HG02884 (cell line): ENCODE measurements at regions not wholly inside any gene's neighbourhood (a gene's known extent, or its start where the extent isn't known, plus 50 kb on each side); places are given as distances from the start of the nearest gene placed in this dataset.
"Not testable (repeated sequence)": the region's sequence is repeated elsewhere in the genome, so short reads cannot be mapped to it uniquely, and the experiment has no call there.

ENCODE experiments used
- ATAC-seq: cut with Tn5 transposase; IDR thresholded peaks from one replicate; pipeline ENCODE4 v1.9.1; 2021; ENCODE audit warnings: mild to moderate bottlenecking, moderate library complexity; ENCODE audit not compliant: unreplicated experiment

DNA sequence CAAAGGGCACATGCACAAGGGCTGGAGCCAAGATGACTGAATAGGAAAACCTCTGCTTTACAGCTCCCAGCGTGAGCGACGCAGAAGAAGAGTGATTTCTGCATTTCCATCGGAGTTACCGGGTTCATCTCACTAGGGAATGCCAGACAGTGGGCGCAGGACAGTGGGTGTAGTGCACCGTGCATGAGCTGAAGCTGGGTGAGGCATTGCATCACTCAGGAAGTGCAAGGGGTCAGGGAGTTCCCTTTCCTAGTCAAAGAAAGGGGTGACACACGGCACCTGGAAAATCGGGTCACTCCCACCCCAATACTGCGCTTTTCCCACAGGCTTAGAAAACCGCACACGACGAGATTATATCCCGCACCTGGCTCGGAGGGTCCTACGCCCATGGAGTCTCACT is 64.5 kb upstream of the HTR1E start:
- not testable (repeated sequence) for ATAC-seq

DNA sequence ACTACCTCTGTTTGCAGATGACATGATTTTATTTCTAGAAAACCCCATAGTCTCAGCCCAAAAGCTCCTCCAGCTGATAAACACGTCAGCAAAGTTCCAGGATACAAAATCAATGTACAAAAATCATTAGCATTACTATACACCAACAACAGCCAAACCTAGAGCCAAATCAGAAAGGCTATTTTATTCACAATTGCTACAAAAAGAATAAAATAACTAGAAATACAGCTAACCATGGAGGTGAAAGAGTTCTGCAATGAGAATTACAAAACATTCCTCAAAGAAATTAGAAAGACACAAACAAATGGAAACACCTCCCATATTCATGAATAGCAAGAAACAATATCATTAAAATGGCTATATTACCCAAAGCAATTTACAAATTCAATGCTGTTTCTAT is 65.6 kb upstream of the HTR1E start:
- no peak for ATAC-seq

DNA sequence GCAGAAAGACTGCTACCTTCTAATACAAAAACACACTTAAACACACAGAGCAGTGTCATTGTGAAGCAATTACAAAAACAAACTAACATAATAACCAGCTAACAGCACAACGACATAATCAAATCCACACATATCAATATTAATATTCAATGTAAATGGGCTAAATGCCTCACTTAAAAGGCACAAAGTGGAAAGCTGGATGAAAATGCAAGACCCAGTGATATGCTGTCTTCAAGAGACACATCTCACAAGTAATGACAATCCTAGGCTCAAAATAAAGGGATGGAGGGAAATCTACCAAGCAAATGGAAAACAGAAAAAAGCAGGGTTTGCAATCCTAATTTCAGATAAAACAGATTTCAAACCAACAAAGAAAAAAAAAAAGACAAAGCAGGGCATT is 67.8 kb upstream of the HTR1E start:
- no peak for ATAC-seq

DNA sequence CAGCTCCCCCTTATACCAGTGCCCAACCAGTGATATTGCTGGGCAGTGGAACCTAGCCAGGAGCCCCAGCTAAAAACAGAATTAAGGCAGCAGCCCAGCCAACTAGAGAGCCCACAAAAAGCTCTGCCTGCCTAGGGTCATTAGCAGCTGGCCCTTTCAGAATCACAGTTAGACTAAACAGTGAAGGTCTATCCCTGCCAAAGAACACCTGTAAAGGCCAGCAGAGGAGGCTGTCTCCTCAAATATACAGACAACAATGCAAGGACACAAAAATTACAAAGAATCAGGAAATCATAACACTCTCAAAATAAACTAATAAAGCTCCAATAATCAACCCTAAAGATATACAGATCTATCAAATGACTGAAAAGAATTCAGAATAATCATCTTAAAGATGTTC is 77.8 kb upstream of the HTR1E start:
- no peak for ATAC-seq

DNA sequence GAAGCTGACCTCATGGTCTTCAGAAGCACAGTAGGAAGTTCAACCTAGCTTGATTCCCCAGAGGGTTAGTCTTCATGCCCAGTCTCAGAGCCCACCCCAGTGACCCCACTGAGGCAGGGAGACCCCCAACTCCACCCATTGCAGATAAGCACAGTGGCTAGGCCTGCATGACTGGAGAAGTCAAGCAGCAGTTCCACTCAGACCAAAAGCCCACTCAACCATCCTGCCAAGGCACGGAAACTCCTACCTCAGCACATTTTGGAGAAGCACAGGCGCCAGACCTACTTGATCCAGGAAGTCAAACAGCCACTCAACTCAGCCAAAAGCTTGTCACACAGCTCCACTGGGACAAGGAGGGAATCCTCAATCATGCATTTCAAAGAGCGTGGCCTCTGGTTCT is 78.4 kb upstream of the HTR1E start:
- no peak for ATAC-seq

DNA sequence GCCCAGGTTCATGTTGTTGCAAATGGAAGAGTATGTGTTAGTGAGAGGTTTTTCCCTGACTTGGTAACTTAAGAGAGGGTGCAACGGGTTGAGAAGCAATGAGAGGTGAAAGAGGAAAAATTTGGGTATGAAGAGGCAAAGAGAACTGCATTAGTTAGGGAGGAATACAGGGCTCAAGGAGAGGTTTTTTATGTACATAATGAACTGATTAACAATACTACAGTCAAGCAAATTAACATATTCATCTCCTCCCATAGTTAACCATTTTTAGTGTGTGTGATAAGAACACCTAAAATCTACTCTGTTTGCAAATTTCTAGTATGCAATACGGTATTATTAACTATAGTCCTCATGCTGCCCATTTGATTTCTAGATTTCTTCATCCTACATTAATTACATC is 79.5 kb upstream of the HTR1E start:
- ATAC-seq: no peak

DNA sequence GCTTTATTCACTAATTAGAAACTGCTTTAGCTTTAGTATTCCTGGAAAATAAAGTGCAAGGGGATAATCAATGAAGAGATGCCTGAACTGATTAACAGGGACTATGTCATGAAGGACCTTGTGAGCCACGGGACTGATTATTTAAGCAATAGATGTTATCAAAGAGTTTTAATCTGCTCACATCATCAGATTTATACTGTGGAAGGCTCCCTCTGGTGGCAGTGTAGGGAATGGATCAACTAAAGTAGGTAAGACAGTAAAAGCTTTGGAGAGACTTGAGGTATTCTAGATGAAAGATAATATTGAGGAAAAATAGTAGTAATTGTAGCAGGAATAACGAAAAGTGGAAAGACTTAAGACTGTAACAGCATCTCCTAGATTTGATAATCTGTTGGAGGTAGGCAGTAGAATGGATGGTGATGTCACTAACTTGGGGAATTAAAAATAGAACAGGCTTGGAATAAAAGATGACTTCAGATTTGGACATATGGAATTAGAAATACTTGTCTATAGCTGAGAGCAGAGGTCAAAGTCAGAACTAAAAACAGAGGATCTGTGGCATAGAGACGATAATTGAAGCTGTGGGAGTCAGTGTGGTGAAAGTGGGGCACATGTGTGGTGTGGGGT is 80.3 kb upstream of the HTR1E start:
- peak; percentile 78 for ATAC-seq

DNA sequence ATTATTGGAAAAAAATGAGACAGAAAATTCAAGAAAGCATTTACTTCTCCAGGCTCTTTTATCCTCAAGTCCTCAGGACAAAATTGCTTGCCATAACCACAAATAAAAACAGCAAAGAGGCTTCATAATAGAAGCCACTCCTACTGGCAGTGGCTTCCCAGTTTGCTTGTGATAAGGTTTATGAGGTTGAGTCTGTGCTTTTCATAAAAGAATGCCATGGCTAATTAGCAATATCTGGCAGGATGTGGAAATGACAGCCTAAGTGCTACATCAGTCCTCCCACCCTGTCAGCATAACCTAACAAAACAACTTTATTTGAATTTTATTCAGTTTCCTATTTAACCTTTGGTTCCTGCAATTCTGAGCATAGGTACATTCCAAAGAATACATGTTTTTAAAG is 80.9 kb upstream of the HTR1E start:
- ATAC-seq: no peak

DNA sequence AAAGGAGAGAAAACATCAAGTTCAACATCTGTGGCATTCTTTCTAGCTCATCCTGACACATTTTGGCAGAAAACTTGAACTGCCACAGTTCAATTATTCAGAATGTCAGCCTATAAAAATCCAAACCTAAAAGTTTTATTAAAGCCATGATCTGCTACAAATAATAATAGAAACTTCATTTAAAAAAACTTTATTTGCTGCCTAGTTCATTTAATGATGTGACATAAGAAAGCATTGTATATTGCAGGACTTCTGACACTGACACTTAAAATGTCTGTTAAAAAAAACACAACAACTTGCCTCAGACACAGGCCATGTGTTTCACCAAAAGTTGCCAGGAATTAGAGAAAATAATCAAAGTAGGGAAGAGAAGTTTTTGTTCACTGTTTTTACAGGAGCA is 88.3 kb upstream of the HTR1E start:
- no peak for ATAC-seq

DNA sequence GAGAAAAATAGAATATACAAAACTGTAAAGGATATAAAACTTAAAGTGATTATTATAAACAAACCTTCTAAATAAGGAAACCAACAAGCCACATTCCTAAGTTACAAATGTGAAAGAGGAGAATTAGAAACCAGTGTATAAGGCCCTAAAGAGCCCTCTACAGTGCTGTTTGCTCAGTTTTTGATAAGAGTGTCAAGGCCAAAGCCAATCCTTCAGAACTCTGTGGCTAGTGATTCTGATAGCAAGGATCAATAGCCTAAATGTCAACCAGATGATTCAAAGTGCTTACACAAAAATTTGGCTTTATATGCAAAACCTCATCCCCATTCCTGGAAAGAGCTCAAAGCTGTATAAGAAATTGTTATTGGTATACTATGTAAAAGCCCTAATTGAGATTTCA is 104.6 kb upstream of the HTR1E start:
- no peak for ATAC-seq

DNA sequence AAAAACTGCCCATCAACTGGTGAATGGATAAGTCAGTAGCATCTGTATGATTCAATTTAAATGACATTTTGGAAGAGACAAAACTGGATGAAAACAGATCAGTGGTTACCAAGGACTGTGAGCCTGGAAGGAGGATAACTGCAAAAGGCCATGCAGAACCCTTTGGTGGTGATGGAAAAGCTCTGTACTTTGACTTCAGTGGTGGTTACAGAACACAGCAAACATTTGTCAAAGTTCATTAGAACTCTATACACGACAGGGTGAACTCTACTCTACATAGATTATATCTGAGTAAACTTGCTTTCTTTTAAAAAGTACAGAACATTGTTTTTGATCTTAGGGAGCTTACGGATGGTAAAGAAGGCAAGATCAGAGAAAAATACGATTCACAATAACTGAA is 111.9 kb upstream of the HTR1E start:
- no peak for ATAC-seq

DNA sequence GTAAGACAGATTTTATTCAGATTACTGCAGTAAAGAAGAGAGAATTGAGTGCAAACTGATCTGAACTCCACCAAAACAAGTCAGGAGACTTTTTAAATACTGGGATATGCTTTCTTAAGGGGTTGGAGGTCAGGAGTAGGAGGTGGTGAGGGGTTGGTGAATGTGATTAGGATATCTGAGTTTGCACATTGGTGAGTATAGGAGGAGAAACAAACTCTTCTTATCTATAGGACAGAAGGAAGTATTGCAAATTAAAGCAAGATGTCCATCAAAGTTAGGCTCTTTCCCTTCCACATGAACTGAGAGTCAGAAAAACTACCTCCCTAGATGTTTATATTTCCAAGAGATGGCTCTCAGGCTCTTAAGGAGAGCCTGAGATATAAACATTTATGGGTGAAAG is 114.6 kb upstream of the HTR1E start:
- ATAC-seq: no peak

DNA sequence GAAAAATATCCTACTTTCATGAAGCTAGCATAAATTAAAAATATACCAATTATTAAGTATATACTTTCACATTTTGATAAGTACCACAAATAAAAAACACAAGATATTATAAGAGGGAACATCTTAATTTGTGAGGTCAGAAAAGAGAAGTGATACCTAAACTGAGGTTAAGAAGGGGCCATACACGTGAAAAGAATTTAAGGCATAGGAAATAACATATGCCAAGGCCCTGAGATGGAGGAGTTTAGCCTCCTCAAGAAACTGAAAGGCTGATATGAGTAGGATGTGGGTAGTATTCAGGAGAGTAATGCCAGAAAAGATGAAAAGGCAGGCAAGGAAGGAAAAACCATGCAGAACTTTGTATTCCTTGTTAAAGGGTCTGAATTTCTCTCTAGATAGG is 116.6 kb upstream of the HTR1E start:
- no peak for ATAC-seq

DNA sequence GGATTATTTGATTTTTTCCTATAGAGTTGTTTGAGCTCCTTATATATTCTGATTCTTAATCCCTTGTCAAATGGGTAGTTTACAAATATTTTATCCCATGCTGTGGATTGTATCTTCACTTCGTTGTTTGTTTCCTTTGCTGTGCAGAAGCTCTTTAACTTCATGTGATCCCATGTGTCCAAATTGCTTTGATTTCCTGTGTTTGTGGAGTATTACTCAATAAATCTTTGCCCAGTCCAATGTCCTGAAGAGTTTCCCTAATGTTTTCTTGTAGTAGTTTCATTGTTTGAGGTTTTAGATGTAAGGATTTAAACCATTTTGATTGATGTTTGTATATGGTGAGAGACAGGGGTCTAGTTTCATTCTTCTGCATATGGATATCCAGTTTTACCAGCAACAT is 143.7 kb upstream of the HTR1E start:
- no peak for ATAC-seq

DNA sequence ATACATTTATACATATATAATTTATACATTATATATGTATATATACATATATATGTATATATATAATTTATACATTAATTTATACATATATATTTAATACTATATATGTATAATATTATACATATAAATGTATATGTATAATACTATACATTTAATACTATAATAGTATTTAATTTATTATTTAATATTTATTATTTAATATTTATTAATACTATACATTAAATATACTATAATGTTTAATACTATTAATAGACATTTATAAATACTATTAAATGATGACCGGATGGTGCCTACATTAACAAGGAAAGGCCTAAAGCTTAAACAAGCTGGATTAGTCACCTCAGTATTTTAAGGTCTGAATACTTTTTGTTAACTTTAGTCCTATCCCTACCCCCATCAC is 145.9 kb upstream of the HTR1E start:
- ATAC-seq: no peak

DNA sequence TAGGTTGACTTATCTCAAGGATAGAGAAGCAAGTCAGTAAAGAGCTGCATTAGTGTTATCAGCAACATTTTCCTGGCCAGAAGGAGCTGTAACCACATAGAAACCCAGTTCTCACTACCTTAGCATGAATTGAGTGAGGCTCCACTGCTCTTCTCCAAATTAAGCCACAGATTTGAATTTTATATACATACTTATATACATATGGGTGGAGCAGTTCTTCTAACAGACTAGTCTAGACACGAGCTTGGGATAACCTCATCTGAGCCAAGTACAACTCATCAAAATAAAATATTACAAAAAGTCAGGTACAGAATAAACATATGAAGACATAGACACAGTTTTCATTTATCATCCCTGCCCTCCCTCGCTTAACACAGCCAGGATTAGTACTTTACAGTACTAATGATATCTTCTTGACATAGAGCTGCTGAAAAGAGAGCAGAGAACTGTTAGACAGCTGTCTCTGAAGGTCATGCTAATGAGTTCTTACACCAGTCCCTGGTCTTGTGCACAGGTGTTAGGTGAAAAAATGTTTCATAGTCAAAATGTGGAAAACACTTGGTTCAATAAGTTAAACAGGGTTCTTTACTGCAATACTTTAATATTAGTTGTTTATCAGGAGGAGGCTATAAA is 147.4 kb upstream of the HTR1E start:
- no peak for ATAC-seq

DNA sequence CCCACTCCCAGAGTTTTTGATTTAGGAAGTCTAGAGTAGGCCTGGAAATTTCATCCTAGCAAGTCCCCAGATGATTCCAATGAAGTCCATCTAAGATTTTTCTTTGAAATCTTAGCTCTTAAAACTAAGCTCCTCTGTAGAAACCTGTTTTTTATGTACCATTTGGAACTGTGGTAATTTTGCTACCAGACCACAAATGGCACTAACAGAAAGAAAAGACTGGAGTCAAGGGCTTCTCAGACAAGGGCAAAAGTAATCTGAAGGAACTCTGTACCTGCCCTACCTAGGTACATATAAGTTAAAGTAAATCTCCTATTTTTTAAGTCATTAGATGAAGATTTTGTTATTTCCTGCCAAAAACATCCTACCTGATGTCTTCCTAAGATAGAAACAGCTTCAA is 155.0 kb upstream of the HTR1E start:
- ATAC-seq: no peak

DNA sequence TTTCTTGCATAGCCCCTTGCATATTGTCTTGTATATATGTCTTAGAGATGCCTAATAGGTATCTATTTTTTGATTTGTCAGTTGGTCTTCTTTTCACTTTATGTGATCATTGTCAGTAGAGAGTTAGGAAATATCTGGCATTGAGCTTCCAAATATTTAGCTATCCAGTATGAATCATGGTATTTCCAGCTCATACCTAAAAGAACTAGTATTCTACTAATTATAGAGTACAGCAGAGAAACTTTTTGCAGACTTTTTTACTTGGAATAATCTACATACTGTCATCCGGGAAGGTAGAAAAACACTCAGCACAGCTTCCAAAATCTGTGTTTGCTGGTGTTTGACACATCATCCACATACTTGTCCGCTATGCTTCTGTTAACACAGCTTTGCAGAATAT is 156.4 kb upstream of the HTR1E start:
- no peak for ATAC-seq

DNA sequence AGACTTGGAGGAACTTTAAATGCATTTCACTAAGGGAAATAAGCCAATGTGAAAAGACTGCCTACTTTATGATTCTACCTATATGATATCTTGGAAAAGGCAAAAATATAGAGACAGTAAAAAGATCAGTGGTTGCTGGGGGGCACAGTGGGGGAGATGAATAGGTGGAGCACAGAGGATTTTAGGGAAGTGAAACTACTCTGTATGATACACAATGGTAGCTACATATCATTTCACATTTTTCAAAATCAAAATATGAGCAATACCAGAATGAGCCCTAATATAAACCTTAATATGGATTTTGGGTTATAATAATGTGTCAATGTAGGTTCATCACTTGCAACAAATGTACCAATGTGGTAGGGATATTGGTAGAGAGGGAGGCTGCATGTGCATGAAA is 161.4 kb upstream of the HTR1E start:
- ATAC-seq: no peak

DNA sequence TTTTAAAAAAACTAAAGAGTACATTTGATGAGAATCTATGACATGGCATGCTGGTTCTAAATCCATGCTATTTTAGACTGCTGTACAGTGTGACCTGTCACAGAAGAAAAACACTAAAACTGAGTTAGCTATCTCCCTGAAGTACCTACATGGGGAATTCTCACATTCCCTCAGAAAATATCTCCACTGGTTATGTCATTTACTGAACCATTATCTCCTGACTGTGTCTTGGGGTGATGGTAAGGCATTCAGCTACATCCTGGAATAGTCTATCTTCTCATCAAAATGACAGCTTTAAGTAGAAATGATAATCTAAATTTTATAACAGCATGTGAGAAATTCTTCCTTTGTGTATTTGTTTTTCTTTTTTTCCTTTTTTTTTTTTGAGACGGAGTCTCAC is 172.1 kb upstream of the HTR1E start:
- no peak for ATAC-seq

DNA sequence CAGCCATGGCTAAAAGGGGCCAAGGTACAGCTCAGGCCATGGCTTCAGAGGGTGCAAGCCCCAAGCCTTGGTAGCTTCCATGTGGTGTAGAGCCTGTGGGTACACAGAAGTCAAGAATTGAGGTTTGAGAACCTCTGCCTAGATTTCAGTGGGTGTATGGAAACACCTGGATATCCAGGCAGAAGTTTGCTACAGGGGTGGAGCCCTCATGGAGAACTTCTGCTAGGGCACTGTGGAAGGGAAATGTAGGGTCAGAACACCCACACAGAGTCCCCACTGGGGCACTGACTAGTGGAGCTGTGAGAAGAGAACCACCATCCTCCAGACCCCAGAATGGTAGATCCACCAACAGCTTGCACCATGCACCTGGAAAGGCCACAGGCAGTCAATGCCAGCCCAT is 177.4 kb upstream of the HTR1E start:
- ATAC-seq: not testable (repeated sequence)

DNA sequence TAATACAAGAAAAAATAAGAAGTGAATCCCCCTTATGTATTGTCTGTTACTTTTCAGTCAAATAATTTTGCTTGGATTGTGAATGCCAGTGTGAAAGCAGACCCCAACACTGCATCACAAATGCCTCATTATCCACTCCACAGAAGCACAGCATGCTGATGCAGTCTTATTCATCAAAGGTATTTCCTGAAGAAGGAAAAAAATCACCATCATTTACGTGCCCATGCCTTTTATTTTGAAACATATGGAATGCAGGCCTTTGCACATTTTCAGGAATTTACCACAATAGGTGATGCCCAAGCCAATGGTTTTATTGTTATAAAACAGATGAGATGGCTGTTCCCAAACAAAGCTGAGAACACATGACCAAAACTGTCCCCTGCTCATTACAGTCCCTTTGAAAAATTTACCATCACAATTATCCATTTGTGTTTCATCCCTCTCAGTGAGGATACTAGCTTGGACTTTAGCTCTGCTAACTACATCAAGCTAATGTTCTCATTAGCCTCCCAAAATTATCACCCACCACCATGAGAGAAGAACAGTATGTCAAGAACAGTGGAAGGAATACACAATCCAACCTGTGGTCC is 180.6 kb upstream of the HTR1E start:
- ATAC-seq: no peak

DNA sequence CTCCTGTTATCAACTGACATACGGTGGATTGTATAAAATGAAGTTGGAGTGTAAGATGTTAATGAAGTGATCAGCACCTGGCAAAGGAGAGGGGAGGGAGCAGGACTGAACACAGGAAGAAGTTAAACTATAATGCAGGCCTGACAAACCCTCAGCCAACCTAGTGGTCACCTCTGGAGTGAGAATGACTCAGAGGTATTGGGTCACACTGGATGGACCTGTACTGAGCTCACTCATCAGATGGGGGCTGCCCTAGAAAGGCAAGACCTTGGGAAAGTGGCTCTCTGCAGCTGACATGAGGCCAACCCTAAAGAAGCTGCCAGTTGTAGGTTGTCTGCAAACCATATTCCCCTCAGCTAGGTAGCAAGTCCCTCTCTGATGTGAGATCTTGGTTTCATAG is 193.3 kb upstream of the HTR1E start:
- no peak for ATAC-seq
